CD4-positive, alpha-beta T cell treated with Interferon alpha-2 for 1 hour (primary cell): ENCODE measurements at regions not wholly inside any gene's neighbourhood (a gene's known extent, or its start where the extent isn't known, plus 50 kb on each side); places are given as distances from the start of the nearest gene placed in this dataset.
"Not testable (repeated sequence)": the region's sequence is repeated elsewhere in the genome, so short reads cannot be mapped to it uniquely, and the experiment has no call there.

ENCODE experiments used
- DNase-seq, 2 donors: peaks; one replicate each; pipeline ENCODE4 v3.0.0-alpha.2; 2020 to 2022

DNA sequence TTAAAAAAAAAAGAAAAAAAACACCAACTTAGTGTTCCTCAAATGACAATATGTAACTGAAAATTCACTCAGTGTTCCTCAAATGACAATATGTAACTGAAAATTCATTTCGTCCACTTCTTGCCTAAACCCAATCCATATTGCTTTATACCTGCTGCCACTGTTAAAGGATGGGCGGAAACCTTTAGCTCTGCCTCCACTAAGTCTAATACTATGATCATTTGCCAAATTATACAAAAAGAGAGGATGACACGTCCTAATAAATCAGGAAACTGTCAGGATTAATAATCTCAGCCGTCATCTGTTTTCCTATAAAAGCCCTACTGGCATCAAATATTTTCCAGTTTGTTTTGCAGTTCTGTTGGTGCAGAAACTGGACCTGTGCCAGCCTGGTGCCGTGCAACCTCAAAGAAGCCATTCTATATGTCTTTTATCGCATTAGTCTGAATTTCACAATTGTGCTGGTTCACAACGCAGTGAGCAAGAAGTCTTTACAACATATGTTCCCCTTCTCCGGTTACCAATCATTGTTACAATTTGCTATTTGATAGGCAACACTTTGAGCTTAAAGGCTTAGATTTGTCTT lies 160.4 kb upstream of the KCNH8 start:
- DNase-seq: no peak

DNA sequence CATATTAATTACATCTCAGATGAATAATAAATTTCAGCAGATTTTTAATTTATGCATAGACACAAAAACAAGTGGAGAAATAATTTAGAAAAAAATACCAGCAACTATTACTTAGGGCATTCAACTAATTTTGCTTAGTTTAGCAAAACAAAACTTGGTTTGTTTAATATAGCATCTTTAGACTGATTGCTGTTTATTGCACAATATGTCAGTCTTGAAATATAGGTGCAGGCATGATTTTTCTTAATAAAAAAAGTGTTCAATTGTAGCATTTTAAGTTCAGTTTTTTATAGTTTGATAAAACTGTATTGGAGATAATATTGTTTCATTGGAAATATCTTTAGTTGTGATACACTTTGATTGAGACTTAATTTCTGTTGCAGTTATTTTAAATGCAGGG lies 161.2 kb upstream of the KCNH8 start:
- DNase-seq: no peak

DNA sequence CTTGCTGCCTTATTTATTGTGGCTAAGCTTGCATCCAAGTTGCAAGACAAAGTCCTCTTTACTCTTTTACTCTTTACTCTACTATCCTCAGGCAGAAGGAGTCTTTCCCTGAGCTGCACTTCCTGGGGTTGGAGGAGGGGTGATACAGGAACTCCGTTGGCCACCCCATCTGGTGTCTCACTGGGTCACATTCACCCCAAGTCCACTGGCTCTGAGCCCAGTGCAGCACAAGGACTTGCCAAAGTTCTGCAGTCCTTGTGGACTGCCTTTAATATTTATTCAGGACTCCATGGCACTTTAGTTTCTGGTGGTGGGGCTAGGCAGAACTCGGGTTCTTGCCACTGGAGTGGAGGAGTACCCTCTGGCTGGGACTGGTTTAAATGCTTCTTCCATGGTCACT lies 165.4 kb upstream of the KCNH8 start:
- no peak for DNase-seq

DNA sequence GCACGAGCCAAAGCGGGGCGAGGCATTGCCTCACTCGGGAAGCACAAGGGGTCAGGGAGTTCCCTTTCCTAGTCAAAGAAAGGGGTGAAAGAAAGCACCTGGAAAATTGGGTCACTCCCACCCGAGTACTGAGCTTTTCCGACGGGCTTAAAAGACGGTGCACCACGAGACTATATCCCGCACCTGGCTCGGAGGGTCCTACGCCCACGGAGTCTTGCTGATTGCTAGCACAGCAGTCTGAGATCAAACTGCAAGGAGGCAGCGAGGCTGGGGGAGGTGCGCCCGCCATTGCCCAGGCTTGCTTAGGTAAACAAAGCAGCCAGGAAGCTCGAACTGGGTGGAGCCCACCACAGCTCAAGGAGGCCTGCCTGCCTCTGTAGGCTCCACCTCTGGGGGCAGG lies 172.2 kb upstream of the KCNH8 start:
- not testable (repeated sequence) for DNase-seq

DNA sequence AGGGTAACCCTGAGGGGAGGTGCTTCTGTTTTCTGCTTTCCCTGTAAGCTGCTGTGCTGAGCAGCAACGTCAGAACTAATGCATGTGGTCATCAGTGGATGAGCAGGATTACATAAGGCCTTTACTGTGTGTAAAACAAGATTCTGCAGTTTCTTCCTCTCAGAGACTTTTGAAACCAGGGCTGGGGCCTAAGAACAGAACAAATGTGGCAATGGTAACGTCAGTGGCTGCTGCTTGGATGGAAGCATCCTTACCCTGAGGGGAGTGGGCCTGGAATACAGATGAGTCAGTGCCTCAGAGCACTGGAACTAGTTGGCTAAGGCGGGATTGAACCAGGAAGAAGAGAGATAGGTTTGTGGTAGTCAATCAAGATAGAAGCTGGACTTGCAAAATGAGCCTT lies 180.2 kb upstream of the KCNH8 start:
- DNase-seq: no peak

DNA sequence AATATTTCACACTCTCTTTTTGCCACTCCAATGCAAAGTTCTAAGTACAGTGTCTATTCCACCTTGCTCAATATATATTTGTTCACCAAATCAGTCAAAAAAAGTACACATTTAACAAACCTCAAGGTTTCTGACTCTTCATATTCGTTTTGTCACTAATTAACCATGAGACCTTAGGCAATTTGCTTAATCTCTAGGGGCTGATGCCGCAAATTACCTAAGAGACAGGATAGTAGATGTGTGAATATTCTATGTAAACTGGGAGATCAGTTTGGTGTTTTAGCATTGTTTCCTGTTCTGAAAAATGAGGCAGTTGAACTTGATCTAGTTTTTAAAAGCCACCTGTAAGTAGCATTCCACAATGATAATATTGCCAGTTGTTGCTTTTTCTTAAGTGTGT lies 182.5 kb upstream of the KCNH8 start:
- DNase-seq: no peak

DNA sequence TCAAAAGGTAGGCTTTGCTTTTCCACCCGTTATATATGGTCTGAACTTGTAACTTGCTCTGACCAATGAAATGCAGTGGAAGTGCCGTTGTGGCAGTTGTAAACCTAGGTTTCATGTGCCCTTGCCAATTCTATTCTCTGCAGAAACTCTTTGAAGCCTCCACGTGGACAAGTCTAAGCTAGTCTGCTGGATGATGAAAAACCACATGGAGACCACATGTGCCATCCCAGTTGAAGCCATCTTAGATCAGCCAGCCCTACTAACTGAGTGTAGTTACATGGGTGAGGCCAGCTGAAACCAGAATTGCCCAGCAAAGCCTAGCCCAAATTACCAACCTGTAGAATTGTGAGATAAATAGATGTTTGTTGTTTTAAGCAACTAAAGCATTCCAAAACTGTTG lies 183.7 kb upstream of the KCNH8 start:
- DNase-seq: no peak

DNA sequence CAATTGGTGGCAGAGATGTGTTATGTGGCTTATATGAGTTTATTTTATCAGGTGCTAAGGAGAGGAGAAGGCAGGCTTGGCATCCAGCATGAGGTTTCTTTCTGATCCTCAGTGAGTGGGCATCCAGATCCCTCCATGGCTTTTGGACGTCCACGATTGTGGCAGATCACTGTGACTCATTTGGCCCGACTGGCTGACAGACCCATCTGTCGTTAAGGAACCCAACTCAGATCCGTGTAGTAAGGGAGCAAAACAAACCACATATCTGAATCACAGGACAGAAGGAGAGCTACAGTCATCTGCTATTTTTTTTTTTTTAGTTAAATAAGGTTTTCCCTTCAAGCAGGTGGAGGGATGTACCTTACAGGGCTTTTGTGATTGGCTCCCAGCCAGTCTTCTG lies 197.0 kb upstream of the KCNH8 start:
- DNase-seq: no peak

DNA sequence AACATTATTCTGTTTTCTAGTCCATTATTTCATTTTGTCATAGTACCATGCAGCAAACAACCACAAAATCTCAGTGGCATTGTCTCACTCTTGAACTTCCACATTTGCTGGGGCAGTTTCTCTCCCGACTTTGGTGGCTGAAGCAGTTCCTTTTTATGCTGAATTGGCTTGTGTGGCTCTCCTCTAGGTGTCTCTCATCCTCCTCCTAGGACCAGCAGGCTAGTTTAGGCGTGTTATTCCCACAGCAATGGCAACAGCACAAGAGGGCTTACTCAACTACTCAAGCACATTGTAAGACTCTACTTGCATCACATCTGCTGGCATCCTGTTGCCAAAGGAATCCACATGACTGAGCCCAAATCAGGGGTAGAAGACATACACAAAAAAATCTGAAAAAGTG lies 201.8 kb upstream of the KCNH8 start:
- no peak for DNase-seq

- DNase-seq: no peak
These were observed 210.7 kb upstream of the KCNH8 start for GRCh38 chr3:18937574-18937973.

DNA sequence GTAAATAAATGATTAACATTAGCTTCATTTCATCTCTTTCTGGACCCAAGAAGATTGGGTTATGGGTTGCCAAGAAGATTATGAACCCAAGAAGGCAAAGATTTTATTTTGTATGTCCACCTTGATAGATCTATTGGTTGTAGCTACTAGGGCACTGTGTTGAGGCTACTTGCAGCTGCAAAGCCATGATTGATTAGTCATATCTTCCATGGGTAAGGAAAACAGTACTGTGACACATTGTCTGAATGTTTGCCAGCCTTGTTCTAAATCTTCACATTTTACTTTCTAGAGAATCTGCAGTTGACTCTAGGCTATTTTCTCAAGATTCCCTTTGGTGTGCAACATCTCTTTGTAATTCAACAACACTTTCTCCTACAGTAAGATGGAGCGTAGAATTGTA lies 229.2 kb upstream of the KCNH8 start:
- no peak for DNase-seq

DNA sequence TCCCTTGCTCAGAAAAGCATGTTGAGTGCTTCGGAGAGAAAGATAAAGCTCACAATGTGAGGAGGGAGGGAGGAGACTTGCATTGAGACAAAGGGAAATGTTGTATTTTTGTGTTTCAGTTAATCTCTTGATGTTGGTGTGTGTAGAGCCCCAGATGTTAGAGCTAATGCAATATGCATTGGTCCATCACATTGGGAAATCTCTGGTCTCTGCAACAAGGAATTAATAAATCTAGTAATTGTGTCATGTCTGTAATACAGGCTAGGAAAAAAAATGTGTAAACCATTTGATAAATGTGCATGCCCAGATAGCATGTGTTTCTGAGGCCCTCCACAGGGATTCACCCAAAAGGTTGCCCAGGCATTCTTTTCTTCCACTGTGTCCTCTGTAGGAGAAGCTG lies 230.4 kb upstream of the KCNH8 start:
- no peak for DNase-seq

GRCh38 chr3:18902081-18902793 lies 246.1 kb upstream of the KCNH8 start:
- no peak for DNase-seq

- no peak for DNase-seq
These were observed 246.7 kb upstream of the KCNH8 start for GRCh38 chr3:18901571-18901970.

GRCh38 chr3:18900994-18901393 lies 247.3 kb upstream of the KCNH8 start:
- no peak for DNase-seq

- no peak for DNase-seq
These were observed 249.4 kb upstream of the KCNH8 start for GRCh38 chr3:18898911-18899310.

GRCh38 chr3:18892756-18893155 lies 255.6 kb upstream of the KCNH8 start:
- no peak for DNase-seq

DNA sequence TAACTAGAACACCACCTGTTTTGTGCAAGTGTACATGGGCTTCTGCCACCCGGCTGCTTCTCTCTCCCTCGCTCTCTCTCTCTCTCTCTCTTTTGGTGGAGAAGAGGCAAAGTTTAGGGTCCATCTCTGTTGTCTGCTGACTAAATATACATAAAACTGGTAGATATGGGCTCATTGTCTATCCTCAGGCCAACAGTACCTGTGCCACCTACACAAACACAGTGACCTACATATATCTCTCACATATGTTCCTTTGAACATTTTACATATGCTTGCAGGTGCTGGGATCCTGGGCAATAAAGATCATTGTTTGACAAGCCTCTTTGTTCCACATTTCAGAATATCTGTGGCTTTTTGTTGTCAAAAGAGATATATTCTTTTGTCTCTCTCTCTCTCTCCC lies 256.3 kb upstream of the KCNH8 start:
- no peak for DNase-seq

DNA sequence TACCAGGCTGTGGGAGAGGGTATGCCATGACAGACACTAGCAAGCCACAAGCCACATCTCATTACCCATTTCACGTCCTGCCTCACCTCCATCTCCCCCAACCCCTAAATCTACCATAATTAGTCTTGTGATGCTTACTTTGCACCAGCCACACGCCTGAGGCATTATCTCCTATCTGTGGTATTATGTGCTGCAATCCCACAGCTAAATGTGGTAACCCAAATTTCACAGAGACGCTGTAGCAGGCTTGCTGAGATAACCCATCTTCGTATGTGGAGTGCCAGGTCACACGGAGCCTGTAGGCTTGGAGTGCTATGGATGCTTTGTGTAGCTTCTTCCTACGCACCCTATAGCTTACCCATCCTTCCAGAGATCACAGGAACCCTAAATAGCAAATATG lies 256.7 kb upstream of the KCNH8 start:
- DNase-seq: peak in 1 of 2 donors; percentile 1

GRCh38 chr3:18890449-18890848 lies 257.9 kb upstream of the KCNH8 start:
- no peak for DNase-seq

DNA sequence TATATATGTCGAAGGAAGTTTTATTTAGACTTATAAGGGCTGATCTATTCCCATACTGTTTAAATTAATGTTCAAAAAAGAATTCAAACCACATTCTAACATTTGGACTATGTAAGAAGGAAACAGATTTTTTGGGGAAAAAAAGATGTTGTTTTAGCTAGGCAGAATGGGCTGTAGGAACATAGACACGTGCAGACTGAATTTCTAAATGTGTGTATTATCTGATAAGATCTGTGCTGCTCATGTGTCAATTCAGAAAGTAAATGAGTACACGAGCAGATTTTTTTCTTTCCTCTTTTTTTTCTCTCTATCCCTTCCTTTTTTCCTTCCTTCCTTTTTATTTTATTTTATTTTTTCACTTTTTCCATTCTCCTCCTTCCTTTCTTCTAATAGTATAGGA lies 259.5 kb upstream of the KCNH8 start:
- DNase-seq: no peak

DNA sequence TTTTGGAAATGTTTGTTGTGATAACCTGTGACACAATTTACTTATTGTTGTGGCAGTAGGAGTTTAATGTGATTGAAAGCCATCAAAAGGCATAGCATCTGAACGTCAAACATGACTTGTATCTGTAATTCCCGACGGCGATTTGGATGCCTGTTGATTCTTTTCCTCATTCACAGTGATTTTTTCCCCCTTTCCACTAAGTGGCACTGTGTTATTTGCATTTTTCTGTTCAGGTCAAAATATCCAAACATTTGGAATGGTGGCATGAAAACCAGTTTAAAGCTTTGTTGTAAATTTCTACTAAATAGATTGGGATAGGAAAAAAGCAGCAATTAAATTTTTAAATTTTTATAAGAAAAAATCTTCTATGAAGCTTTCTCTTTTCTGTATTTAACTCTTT lies 259.9 kb upstream of the KCNH8 start:
- DNase-seq: no peak

DNA sequence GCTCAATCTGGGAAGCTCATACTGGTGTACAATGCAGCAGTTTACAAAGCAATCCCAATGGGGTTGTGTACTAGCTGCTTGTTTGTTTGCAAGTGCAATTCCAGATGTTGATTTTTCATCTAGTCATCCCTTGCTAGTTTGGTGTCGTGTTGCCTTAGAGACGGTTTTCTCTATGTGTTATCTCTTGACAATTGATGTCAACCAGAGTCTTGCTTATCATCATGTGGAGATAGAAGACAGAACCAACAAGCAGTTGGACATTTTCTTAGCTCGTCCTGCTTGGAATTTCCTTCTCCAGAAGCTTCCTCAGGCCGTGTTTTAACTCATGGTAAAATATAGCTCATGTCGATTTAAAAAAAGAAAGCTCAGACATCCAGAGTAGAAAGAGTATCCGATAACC lies 262.0 kb upstream of the KCNH8 start:
- no peak for DNase-seq

DNA sequence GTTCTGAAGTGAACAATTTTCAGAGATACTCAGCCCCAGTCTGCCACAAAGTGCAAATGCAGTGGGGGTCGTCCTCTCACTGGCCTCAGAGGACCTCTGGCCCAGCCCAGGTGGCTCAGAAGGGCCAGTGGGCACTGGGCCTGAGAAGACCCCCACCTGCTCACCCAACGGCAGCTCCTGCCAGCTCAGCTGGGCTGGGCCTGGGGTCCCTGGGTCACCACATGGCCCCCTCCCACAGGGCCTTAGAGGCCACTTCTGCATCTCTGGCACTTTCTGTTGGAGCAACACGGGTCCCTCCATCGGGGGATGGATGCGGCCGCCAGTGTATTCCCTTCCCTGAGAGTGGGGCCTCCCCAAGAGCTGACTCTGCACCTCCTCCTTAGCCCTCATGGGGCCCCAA lies 262.7 kb upstream of the KCNH8 start:
- no peak for DNase-seq

GRCh38 chr3:18883571-18883970 lies 264.7 kb upstream of the KCNH8 start:
- no peak for DNase-seq
